T-cell (primary cell): ENCODE measurements at regions not wholly inside any gene's neighbourhood (a gene's known extent, or its start where the extent isn't known, plus 50 kb on each side); places are given as distances from the start of the nearest gene placed in this dataset.

Experiments used
- ATAC-seq, 4 experiments: fragments of 200-7000 bp in 3 of 4; fragments of 150-1000 bp in 1 of 4; cut with Tn5 transposase; replicated peaks in 1 of 4; 1 replicate in 3 of 4; 2 replicates in 1 of 4; pipeline ENCODE4 v1.10.0; 2021; ENCODE audit warnings: moderate library complexity in 3 of 4, mild to moderate bottlenecking in 2 of 4, moderate number of reproducible peaks in 1 of 4
- CTCF ChIA-PET, 2 donors: fragments of 300-600 bp; sonication (Branson Sonifier 250); formaldehyde crosslinking; loops; one replicate each; lab custom pipeline; 2022; ENCODE audit warnings: antibody characterized with exemption in 2 of 2; lab: Charles Lee
- POLR2A ChIA-PET, 2 donors: fragments of 300-600 bp; sonication (Branson Sonifier 250); formaldehyde crosslinking; loops; one replicate each; lab custom pipeline; 2022; ENCODE audit warnings: antibody characterized with exemption in 2 of 2; lab: Charles Lee
- DNase-seq, 35 experiments: peaks; one replicate each; pipeline versions ENCODE4 v3.0.0 to v3.0.0-alpha.2; 2013 to 2023
- H3K27ac ChIP-seq: one replicate; pipeline ENCODE4 v1.5.1; 2013; ENCODE audit warnings: low read length
- H3K27me3 ChIP-seq, 2 experiments: replicated peaks in 1 of 2; 1 replicate in 1 of 2; 2 replicates in 1 of 2; pipeline versions ENCODE4 v1.6.1 to v1.7.0; 2013; ENCODE audit warnings: low read length in 1 of 2, mixed read lengths in 1 of 2; ENCODE audit not compliant: control insufficient read depth in 2 of 2, insufficient read depth in 2 of 2; ENCODE audit errors: extremely low read depth in 1 of 2
- H3K36me3 ChIP-seq, 2 donors: 1 replicate in 1 of 2; 2 replicates in 1 of 2; pipeline versions ENCODE4 v1.6.1 to v1.7.0; 2013; ENCODE audit warnings: low read length in 1 of 2; ENCODE audit not compliant: control insufficient read depth in 2 of 2, insufficient read depth in 1 of 2; ENCODE audit errors: extremely low read depth in 1 of 2
- H3K4me1 ChIP-seq, 2 experiments: 1 replicate in 1 of 2; 2 replicates in 1 of 2; pipeline versions ENCODE4 v1.6.1 to v1.7.0; 2013; ENCODE audit warnings: low read length in 2 of 2, mixed read lengths in 1 of 2; ENCODE audit not compliant: insufficient read depth in 2 of 2, control insufficient read depth in 1 of 2; ENCODE audit errors: extremely low read depth in 1 of 2
- H3K4me3 ChIP-seq, 2 donors: 1 replicate in 1 of 2; 2 replicates in 1 of 2; pipeline versions ENCODE4 v1.5.1 to v1.7.0; 2013; ENCODE audit warnings: mild to moderate bottlenecking in 2 of 2, low read length in 1 of 2, moderate library complexity in 1 of 2; ENCODE audit not compliant: control insufficient read depth in 1 of 2; ENCODE audit errors: extremely low read depth in 1 of 2
- H3K9me3 ChIP-seq: 2 replicates; pipeline ENCODE4 v1.7.0; 2013
- H3K27ac Mint-ChIP-seq, 2 donors: one replicate each; pipeline ENCODE4 v1.8.0; 2020 to 2021; ENCODE audit warnings: mild to moderate bottlenecking in 2 of 2, mixed read lengths in 2 of 2
- H3K27me3 Mint-ChIP-seq, 2 donors: one replicate each; pipeline ENCODE4 v1.8.0; 2021 to 2022; ENCODE audit warnings: mixed read lengths in 2 of 2
- H3K36me3 Mint-ChIP-seq: one replicate; pipeline ENCODE4 v1.8.0; 2021; ENCODE audit warnings: mixed read lengths
- H3K4me1 Mint-ChIP-seq, 3 donors: one replicate each; pipeline ENCODE4 v1.8.0; 2020 to 2022; ENCODE audit warnings: mixed read lengths in 3 of 3, mild to moderate bottlenecking in 1 of 3
- H3K4me3 Mint-ChIP-seq, 3 donors: one replicate each; pipeline ENCODE4 v1.8.0; 2020 to 2022; ENCODE audit warnings: mild to moderate bottlenecking in 3 of 3, mixed read lengths in 3 of 3, moderate library complexity in 3 of 3
- H3K9me3 Mint-ChIP-seq, 3 donors: one replicate each; pipeline ENCODE4 v1.8.0; 2020 to 2022; ENCODE audit warnings: mixed read lengths in 3 of 3
- WGBS: methylation state at CpG from one replicate; pipeline ENCODE4 v1.1.5; 2013; ENCODE audit warnings: missing lambda C conversion rate; ENCODE audit not compliant: insufficient coverage; 5-methylcytosine and 5-hydroxymethylcytosine counted together

GRCh38 chr4:152004801-152005200 lies 244.0 kb upstream of the GATB start:
- Mint-ChIP-seq H3K27me3 (no peaks in the 10 kb centered on the region), H3K4me1 (peaks cover 21 to 24% (median 23%) of the 10 kb centered on the region in 3 donors), H3K27ac (no peak overlapping the region), H3K4me3 (no peak overlapping the region), H3K9me3 (no peaks in the 10 kb centered on the region), H3K36me3 (no peaks in the 10 kb centered on the region)
- CTCF ChIA-PET = interaction anchor here (0.7 kb wide), 2 partner anchors 66 to 367 kb away, joined by 3 read pairs; no protein-coding TSS in a partner anchor
- no peak for ATAC-seq
- peaks cover 0 to 3% of the 10 kb centered on the region in 2 experiments for H3K27me3 ChIP-seq
- 86% methylated on average over 5 of the region's 7 CpGs for WGBS
- peaks cover 8 to 11% of the 10 kb centered on the region in 2 experiments for H3K4me1 ChIP-seq
- POLR2A ChIA-PET = interaction anchor here in 1 of 2 donors (0.6 kb wide), 1 partner anchor 626 kb away, joined by 4 read pairs; no protein-coding TSS in a partner anchor
- no peak overlapping the region for H3K27ac ChIP-seq
- no peaks in the 10 kb centered on the region for H3K9me3 ChIP-seq
- H3K36me3 ChIP-seq = no peaks in the 10 kb centered on the region
- no peak overlapping the region for H3K4me3 ChIP-seq
- DNase-seq = no peak

- H3K4me3 Mint-ChIP-seq = no peak overlapping the region
- no peak overlapping the region for H3K4me3 ChIP-seq
- POLR2A ChIA-PET = no interaction called here
- no peaks in the 10 kb centered on the region for H3K36me3 ChIP-seq
- no peaks in the 10 kb centered on the region for H3K9me3 ChIP-seq
- H3K27ac Mint-ChIP-seq = no peak overlapping the region
- H3K27me3 ChIP-seq = peaks cover 0 to 3% of the 10 kb centered on the region in 2 experiments
- peaks cover 4 to 11% of the 10 kb centered on the region in 2 experiments for H3K4me1 ChIP-seq
- no peak for ATAC-seq
- H3K4me1 Mint-ChIP-seq = peaks cover 14 to 20% (median 18%) of the 10 kb centered on the region in 3 donors
- DNase-seq = no peak
- no peaks in the 10 kb centered on the region for H3K27me3 Mint-ChIP-seq
- H3K27ac ChIP-seq = no peak overlapping the region
- H3K36me3 Mint-ChIP-seq = no peaks in the 10 kb centered on the region
- CTCF ChIA-PET = no interaction called here
- no peaks in the 10 kb centered on the region for H3K9me3 Mint-ChIP-seq
Measured at GRCh38 chr4:152000518-152000917, 239.7 kb upstream of the GATB start.

- ATAC-seq (no peak), DNase-seq (no peak)
- H3K9me3 Mint-ChIP-seq = peaks cover 0 to 7% (median 0%) of the 10 kb centered on the region in 3 donors
- no peak overlapping the region for H3K27ac Mint-ChIP-seq
- Histone ChIP-seq H3K4me3 (no peak overlapping the region), H3K9me3 (no peaks in the 10 kb centered on the region), H3K27me3 (no peaks in the 10 kb centered on the region), H3K27ac (no peak overlapping the region), H3K4me1 (peaks cover 7 to 18% of the 10 kb centered on the region in 2 experiments), H3K36me3 (no peaks in the 10 kb centered on the region)
- H3K36me3 Mint-ChIP-seq = no peaks in the 10 kb centered on the region
- no peak overlapping the region for H3K4me3 Mint-ChIP-seq
- H3K27me3 Mint-ChIP-seq = no peaks in the 10 kb centered on the region
- peaks cover 25 to 32% (median 28%) of the 10 kb centered on the region in 3 donors for H3K4me1 Mint-ChIP-seq
- CTCF ChIA-PET = interaction anchor here in 1 of 2 donors (0.6 kb wide), 1 partner anchor 16 kb away, joined by 3 read pairs; no protein-coding TSS in a partner anchor
- whole genome bisulfite sequencing = 99% methylated on average over 8 of the region's 9 CpGs
- POLR2A ChIA-PET = no interaction called here
Measured at GRCh38 chr4:151998723-151999122, 237.9 kb upstream of the GATB start.

- Mint-ChIP-seq H3K27me3 (no peaks in the 10 kb centered on the region), H3K4me3 (no peak overlapping the region), H3K36me3 (no peaks in the 10 kb centered on the region), H3K27ac (no peak overlapping the region), H3K9me3 (peaks cover 0 to 7% (median 0%) of the 10 kb centered on the region in 3 donors), H3K4me1 (peaks cover 26 to 33% (median 30%) of the 10 kb centered on the region in 3 donors)
- Histone ChIP-seq H3K4me1 (peaks cover 14 to 25% of the 10 kb centered on the region in 2 experiments), H3K27ac (no peak overlapping the region), H3K4me3 (no peak overlapping the region), H3K9me3 (no peaks in the 10 kb centered on the region), H3K27me3 (no peaks in the 10 kb centered on the region), H3K36me3 (no peaks in the 10 kb centered on the region)
- 83% methylated on average over 1 of the region's 2 CpGs for WGBS
- ChIA-PET CTCF (no interaction called here), POLR2A (no interaction called here)
- no peak for ATAC-seq
- no peak for DNase-seq
Measured at GRCh38 chr4:151997461-151997860, 236.7 kb upstream of the GATB start.

- Histone ChIP-seq H3K9me3 (no peaks in the 10 kb centered on the region), H3K36me3 (no peaks in the 10 kb centered on the region), H3K27me3 (no peaks in the 10 kb centered on the region), H3K4me3 (no peak overlapping the region), H3K4me1 (peaks cover 36 to 47% of the 10 kb centered on the region in 2 experiments), H3K27ac (no peak overlapping the region)
- no peak for ATAC-seq
- POLR2A ChIA-PET = no interaction called here
- Mint-ChIP-seq H3K9me3 (peaks cover 0 to 7% (median 0%) of the 10 kb centered on the region in 3 donors), H3K27me3 (no peaks in the 10 kb centered on the region), H3K4me3 (no peak overlapping the region), H3K4me1 (peaks cover 57 to 62% (median 61%) of the 10 kb centered on the region in 3 donors), H3K36me3 (no peaks in the 10 kb centered on the region), H3K27ac (peak overlapping the region; percentile 3 to 52)
- DNase-seq = no peak
- 100% methylated on average over 2 of the region's 3 CpGs for WGBS
- CTCF ChIA-PET = no interaction called here
Measured at GRCh38 chr4:151994429-151994828, 233.6 kb upstream of the GATB start.

- ChIA-PET CTCF (no interaction called here), POLR2A (no interaction called here)
- H3K9me3 Mint-ChIP-seq = peaks cover 0 to 7% (median 0%) of the 10 kb centered on the region in 3 donors
- peak in 1 of 35 experiments; percentile 33 for DNase-seq
- peaks cover 36 to 51% of the 10 kb centered on the region in 2 experiments for H3K4me1 ChIP-seq
- peak overlapping the region in 1 of 3 donors; percentile 74 for H3K4me3 Mint-ChIP-seq
- H3K27me3 ChIP-seq = no peaks in the 10 kb centered on the region
- H3K36me3 Mint-ChIP-seq = no peaks in the 10 kb centered on the region
- no peaks in the 10 kb centered on the region for H3K36me3 ChIP-seq
- H3K27me3 Mint-ChIP-seq = no peaks in the 10 kb centered on the region
- H3K9me3 ChIP-seq = no peaks in the 10 kb centered on the region
- no peak overlapping the region for H3K27ac ChIP-seq
- no peak overlapping the region for H3K4me3 ChIP-seq
- no peak for ATAC-seq
- peaks cover 61 to 69% (median 64%) of the 10 kb centered on the region in 3 donors for H3K4me1 Mint-ChIP-seq
- H3K27ac Mint-ChIP-seq = peak overlapping the region; percentile 40 to 66
- 36% methylated on average over 5 of the region's 8 CpGs for WGBS
Measured at GRCh38 chr4:151993521-151993920, 232.7 kb upstream of the GATB start.
